ENCODE measurements at regions not wholly inside any gene's neighbourhood (a gene's known extent, or its start where the extent isn't known, plus 50 kb on each side); places are given as distances from the start of the nearest gene placed in this dataset.
"Not testable (repeated sequence)": the region's sequence is repeated elsewhere in the genome, so short reads cannot be mapped to it uniquely, and the experiment has no call there.

GRCh38 chr14:105884192-105884807 is 357.9 kb downstream of the TMEM121 start:
- not testable (repeated sequence) for H3K79me2 ChIP-seq (replicated peaks; ENCODE audit: insufficient read depth); H3K27ac Mint-ChIP-seq; H3K27ac ChIP-seq (ENCODE audit: low read depth); DNase-seq (ENCODE audit: low spot score); ATAC-seq; H3K4me1 ChIP-seq (ENCODE audit: insufficient read depth); H2AFZ ChIP-seq; H3K4me1 Mint-ChIP-seq; H3K27me3 ChIP-seq (ENCODE audit: insufficient read depth); H3K4me3 Mint-ChIP-seq; H3K9me2 ChIP-seq (ENCODE audit: insufficient read depth); H3F3A ChIP-seq (replicated peaks; ENCODE audit: low read depth); H3K4me3 ChIP-seq; H3K36me3 ChIP-seq (ENCODE audit: insufficient read depth); H3K27me3 Mint-ChIP-seq (ENCODE audit: insufficient read depth, low read depth, poor library complexity); H3K4me2 ChIP-seq; H4K20me1 ChIP-seq (replicated peaks; ENCODE audit: insufficient read depth)
- Mint-ChIP-seq H3K9me3 (peaks cover 88% of the 10 kb centered on the region), H3K36me3 (ENCODE audit: low read depth) (peaks cover 21% of the 10 kb centered on the region)

GRCh38 chr14:105884808-105885281 is 358.5 kb downstream of the TMEM121 start:
- H3K36me3 Mint-ChIP-seq (ENCODE audit: low read depth): peaks cover 20% of the 10 kb centered on the region
- ATAC-seq (no peak), DNase-seq (ENCODE audit: low spot score) (no peak)
- H3K79me2 ChIP-seq (replicated peaks; ENCODE audit: insufficient read depth): no peaks in the 10 kb centered on the region
- H3K27me3 ChIP-seq (ENCODE audit: insufficient read depth): no peaks in the 10 kb centered on the region
- H3K4me2 ChIP-seq: no peak overlapping the region
- H2AFZ ChIP-seq: no peak overlapping the region
- H3K4me1 ChIP-seq (ENCODE audit: insufficient read depth): no peaks in the 10 kb centered on the region
- H3K9me2 ChIP-seq (ENCODE audit: insufficient read depth): no peaks in the 10 kb centered on the region
- H3K4me1 Mint-ChIP-seq: no peaks in the 10 kb centered on the region
- H3K9me3 Mint-ChIP-seq: peaks cover 88% of the 10 kb centered on the region
- no peaks in the 10 kb centered on the region for H3F3A ChIP-seq (replicated peaks; ENCODE audit: low read depth)
- H4K20me1 ChIP-seq (replicated peaks; ENCODE audit: insufficient read depth): no peaks in the 10 kb centered on the region
- H3K36me3 ChIP-seq (ENCODE audit: insufficient read depth): no peaks in the 10 kb centered on the region
- no peak overlapping the region for H3K4me3 Mint-ChIP-seq
- H3K4me3 ChIP-seq: no peak overlapping the region
- H3K27ac ChIP-seq (ENCODE audit: low read depth): no peak overlapping the region
- no peak overlapping the region for H3K27ac Mint-ChIP-seq
- no peaks in the 10 kb centered on the region for H3K27me3 Mint-ChIP-seq (ENCODE audit: insufficient read depth, low read depth, poor library complexity)
- no peak for TF ChIP-seq JUNB (IDR thresholded peaks at IDR 0.05; ENCODE audit: unreplicated experiment)
- TF ChIP-seq REST (IDR thresholded peaks at IDR 0.05; ENCODE audit: unreplicated experiment): no peak
- TF ChIP-seq ZNF462 (CRISPR knock-in tag; IDR thresholded peaks at IDR 0.05): no peak
- no peak for TF ChIP-seq EZH2 (IDR thresholded peaks at IDR 0.05; ENCODE audit: low read depth, unreplicated experiment)
- TF ChIP-seq ZNF331 (CRISPR knock-in tag; IDR thresholded peaks at IDR 0.05; ENCODE audit: low read depth): no peak
- no peak for TF ChIP-seq ETS1 (IDR thresholded peaks at IDR 0.05)
- no peak for TF ChIP-seq STAT1 (IDR thresholded peaks at IDR 0.05; ENCODE audit: unreplicated experiment)
- TF ChIP-seq CREB1 (CRISPR knock-in tag; IDR thresholded peaks at IDR 0.05; ENCODE audit: low read depth): no peak
- TF ChIP-seq POLR2AphosphoS5 (IDR thresholded peaks at IDR 0.05; ENCODE audit: low read depth): no peak
